Breast epithelium (tissue), 3 donors: ENCODE measurements at regions not wholly inside any gene's neighbourhood (a gene's known extent, or its start where the extent isn't known, plus 50 kb on each side); places are given as distances from the start of the nearest gene placed in this dataset.

ENCODE experiments used
- CTCF ChIP-seq, 3 donors: fragments of 450-650 bp; IDR thresholded peaks; one replicate each; pipeline ENCODE4 v1.5.1; 2016 to 2017; ENCODE audit warnings: antibody characterized with exemption in 3 of 3, mild to moderate bottlenecking in 3 of 3, moderate library complexity in 3 of 3
- POLR2A ChIP-seq: fragments of 450-650 bp; IDR thresholded peaks from one replicate; pipeline ENCODE4 v1.6.1; 2016; ENCODE audit warnings: antibody characterized with exemption, mild to moderate bottlenecking, moderate library complexity
- POLR2AphosphoS5 ChIP-seq, 3 donors: sonication (generic); formaldehyde crosslinking; IDR thresholded peaks; one replicate each; pipeline ENCODE4 v1.6.1; 2017; ENCODE audit warnings: antibody characterized with exemption in 3 of 3

- TF ChIP-seq CTCF (IDR thresholded peaks at IDR 0.05) (no peak), POLR2A (no peak), POLR2AphosphoS5 (IDR thresholded peaks at IDR 0.05) (no peak)
Measured at GRCh38 chr12:112595410-112595809, 176.7 kb downstream of the PTPN11 start.
